Muscle layer of duodenum (tissue), 2 donors: ENCODE measurements at regions not wholly inside any gene's neighbourhood (a gene's known extent, or its start where the extent isn't known, plus 50 kb on each side); places are given as distances from the start of the nearest gene placed in this dataset.

ENCODE experiments used
- H3K27ac ChIP-seq: one replicate; pipeline ENCODE4 v1.7.0; 2013; ENCODE audit warnings: mild to moderate bottlenecking, low read length
- H3K27me3 ChIP-seq: one replicate; pipeline ENCODE4 v1.7.0; 2013; ENCODE audit warnings: low read depth, mild to moderate bottlenecking, control low read depth, low read length
- H3K36me3 ChIP-seq, 2 donors: one replicate each; pipeline ENCODE4 v1.7.0; 2013; ENCODE audit warnings: low read length in 2 of 2, control low read depth in 1 of 2, mild to moderate bottlenecking in 1 of 2; ENCODE audit not compliant: insufficient read depth in 2 of 2, control insufficient read depth in 1 of 2
- H3K4me1 ChIP-seq, 2 donors: one replicate each; pipeline ENCODE4 v1.7.0; 2013; ENCODE audit warnings: low read length in 2 of 2, mild to moderate bottlenecking in 2 of 2, control low read depth in 1 of 2, moderate library complexity in 1 of 2; ENCODE audit not compliant: insufficient read depth in 2 of 2, control insufficient read depth in 1 of 2
- H3K4me3 ChIP-seq, 2 donors: one replicate each; pipeline ENCODE4 v1.7.0; 2013; ENCODE audit warnings: low read length in 2 of 2, low read depth in 1 of 2, mild to moderate bottlenecking in 1 of 2
- H3K9me3 ChIP-seq, 2 donors: one replicate each; pipeline ENCODE4 v1.7.0; 2013; ENCODE audit warnings: low read length in 2 of 2, control low read depth in 1 of 2, mild to moderate bottlenecking in 1 of 2; ENCODE audit not compliant: control insufficient read depth in 1 of 2
- donor health status: healthy.

GRCh38 chr6:166839569-166839968 lies 116.8 kb downstream of the RNASET2 start:
- Histone ChIP-seq H3K4me1 (peaks cover 0 to 3% of the 10 kb centered on the region in 2 donors), H3K27ac (no peak overlapping the region), H3K36me3 (no peaks in the 10 kb centered on the region), H3K9me3 (no peaks in the 10 kb centered on the region), H3K4me3 (no peak overlapping the region), H3K27me3 (no peaks in the 10 kb centered on the region)

- no peaks in the 10 kb centered on the region for H3K36me3 ChIP-seq
- H3K4me1 ChIP-seq: peaks cover 0 to 3% of the 10 kb centered on the region in 2 donors
- H3K9me3 ChIP-seq: no peaks in the 10 kb centered on the region
- H3K27ac ChIP-seq: no peak overlapping the region
- H3K27me3 ChIP-seq: no peaks in the 10 kb centered on the region
- no peak overlapping the region for H3K4me3 ChIP-seq
These were observed 117.4 kb downstream of the RNASET2 start for GRCh38 chr6:166838987-166839386.

- H3K27ac ChIP-seq: no peak overlapping the region
- H3K36me3 ChIP-seq: no peaks in the 10 kb centered on the region
- H3K27me3 ChIP-seq: no peaks in the 10 kb centered on the region
- no peak overlapping the region for H3K4me3 ChIP-seq
- H3K9me3 ChIP-seq: no peaks in the 10 kb centered on the region
- peaks cover 0 to 3% of the 10 kb centered on the region in 2 donors for H3K4me1 ChIP-seq
These were observed 119.3 kb downstream of the RNASET2 start for GRCh38 chr6:166836785-166837718.

- Histone ChIP-seq H3K36me3 (no peaks in the 10 kb centered on the region), H3K4me1 (peaks cover 0 to 3% of the 10 kb centered on the region in 2 donors), H3K27me3 (no peaks in the 10 kb centered on the region), H3K4me3 (no peak overlapping the region), H3K27ac (no peak overlapping the region), H3K9me3 (no peaks in the 10 kb centered on the region)
These were observed 122.3 kb downstream of the RNASET2 start for GRCh38 chr6:166834049-166834448.

GRCh38 chr6:166830891-166831363 lies 125.4 kb downstream of the RNASET2 start:
- Histone ChIP-seq H3K36me3 (no peaks in the 10 kb centered on the region), H3K27me3 (no peaks in the 10 kb centered on the region), H3K27ac (no peak overlapping the region), H3K4me1 (no peaks in the 10 kb centered on the region), H3K9me3 (no peaks in the 10 kb centered on the region), H3K4me3 (no peak overlapping the region)

- Histone ChIP-seq H3K4me3 (no peak overlapping the region), H3K27me3 (no peaks in the 10 kb centered on the region), H3K9me3 (no peaks in the 10 kb centered on the region), H3K27ac (no peak overlapping the region), H3K4me1 (no peaks in the 10 kb centered on the region), H3K36me3 (no peaks in the 10 kb centered on the region)
These were observed 126.0 kb downstream of the RNASET2 start for GRCh38 chr6:166830185-166830890.

- Histone ChIP-seq H3K27ac (no peak overlapping the region), H3K9me3 (no peaks in the 10 kb centered on the region), H3K4me1 (no peaks in the 10 kb centered on the region), H3K27me3 (no peaks in the 10 kb centered on the region), H3K4me3 (no peak overlapping the region), H3K36me3 (no peaks in the 10 kb centered on the region)
These were observed 130.1 kb downstream of the RNASET2 start for GRCh38 chr6:166826264-166826663.

GRCh38 chr6:166825553-166826145 lies 130.7 kb downstream of the RNASET2 start:
- H3K4me1 ChIP-seq: no peaks in the 10 kb centered on the region
- H3K4me3 ChIP-seq: no peak overlapping the region
- no peaks in the 10 kb centered on the region for H3K36me3 ChIP-seq
- H3K27ac ChIP-seq: no peak overlapping the region
- no peaks in the 10 kb centered on the region for H3K27me3 ChIP-seq
- no peaks in the 10 kb centered on the region for H3K9me3 ChIP-seq

GRCh38 chr6:166824880-166825250 lies 131.5 kb downstream of the RNASET2 start:
- no peaks in the 10 kb centered on the region for H3K9me3 ChIP-seq
- no peaks in the 10 kb centered on the region for H3K27me3 ChIP-seq
- no peaks in the 10 kb centered on the region for H3K4me1 ChIP-seq
- H3K36me3 ChIP-seq: no peaks in the 10 kb centered on the region
- no peak overlapping the region for H3K27ac ChIP-seq
- no peak overlapping the region for H3K4me3 ChIP-seq

- H3K9me3 ChIP-seq: no peaks in the 10 kb centered on the region
- no peaks in the 10 kb centered on the region for H3K27me3 ChIP-seq
- no peaks in the 10 kb centered on the region for H3K36me3 ChIP-seq
- no peak overlapping the region for H3K27ac ChIP-seq
- no peaks in the 10 kb centered on the region for H3K4me1 ChIP-seq
- H3K4me3 ChIP-seq: no peak overlapping the region
These were observed 132.0 kb downstream of the RNASET2 start for GRCh38 chr6:166824146-166824879.

GRCh38 chr6:166822609-166823008 lies 133.7 kb downstream of the RNASET2 start:
- Histone ChIP-seq H3K4me3 (no peak overlapping the region), H3K27me3 (no peaks in the 10 kb centered on the region)

More at GRCh38 chr6:166822609-166823008, 133.7 kb downstream of the RNASET2 start:
- no peaks in the 10 kb centered on the region for H3K9me3 ChIP-seq
- no peak overlapping the region for H3K27ac ChIP-seq
- H3K4me1 ChIP-seq: no peaks in the 10 kb centered on the region
- no peaks in the 10 kb centered on the region for H3K36me3 ChIP-seq
